ENCODE measurements at regions not wholly inside any gene's neighbourhood (a gene's known extent, or its start where the extent isn't known, plus 50 kb on each side); places are given as distances from the start of the nearest gene placed in this dataset.

DNA sequence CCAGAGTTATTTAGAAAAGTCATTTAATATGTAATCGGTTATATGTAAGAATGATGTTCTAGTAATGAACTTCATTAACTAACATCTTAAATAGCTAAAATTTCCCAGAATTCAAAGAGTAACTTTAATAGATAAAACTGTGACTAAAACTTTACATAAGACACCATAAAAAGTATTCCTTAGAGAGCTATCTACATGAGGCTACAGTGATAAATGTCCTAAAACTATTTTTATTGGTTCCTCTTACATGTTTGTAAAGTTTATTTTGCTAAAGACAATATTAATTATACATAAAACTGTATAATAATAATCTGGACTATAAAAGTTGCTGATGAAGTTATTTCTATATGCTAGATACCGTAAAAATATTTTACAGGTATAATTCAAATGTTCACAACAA lies 897.7 kb upstream of the EPHA5 start:
- TF ChIP-seq CTCF (IDR thresholded peaks at IDR 0.05) (no peak), JUND (IDR thresholded peaks at IDR 0.05) (no peak), FOXM1 (IDR thresholded peaks at IDR 0.05; ENCODE audit: low read depth) (no peak), USF2 (IDR thresholded peaks at IDR 0.05; ENCODE audit: borderline replicate concordance, low read depth, low read length) (no peak), NFIC (IDR thresholded peaks at IDR 0.05; ENCODE audit: borderline replicate concordance) (no peak), MXI1 (IDR thresholded peaks at IDR 0.05; ENCODE audit: low read depth, low read length) (no peak), RAD21 (IDR thresholded peaks at IDR 0.05; ENCODE audit: low read length) (no peak), CHD2 (IDR thresholded peaks at IDR 0.05; ENCODE audit: low read length, partially characterized antibody) (no peak)

Data from SK-N-SH (cell line).